ENCODE measurements at regions not wholly inside any gene's neighbourhood (a gene's known extent, or its start where the extent isn't known, plus 50 kb on each side); places are given as distances from the start of the nearest gene placed in this dataset.

GRCh38 chr10:128571071-128571470 is 444.8 kb upstream of the MKI67 start:
- H4K20me1 ChIP-seq (ENCODE audit: control insufficient read depth, insufficient read depth, low read depth, low read length) = no peaks in the 10 kb centered on the region
- no peaks in the 10 kb centered on the region for H3K4me1 ChIP-seq (ENCODE audit: control insufficient read depth, low read length)
- H3K36me3 ChIP-seq (ENCODE audit: control insufficient read depth, low read length) = no peaks in the 10 kb centered on the region
- H3K4me3 ChIP-seq (ENCODE audit: low read length) = no peak overlapping the region
- TF ChIP-seq CTCF (IDR thresholded peaks at IDR 0.05; ENCODE audit: low read depth, low read length, poor library complexity, severe bottlenecking) = no peak
- no peak for TF ChIP-seq EZH2phosphoT487 (IDR thresholded peaks at IDR 0.05; ENCODE audit: borderline replicate concordance, low read length)
- H3K4me2 ChIP-seq (ENCODE audit: low read length) = no peak overlapping the region
- no peaks in the 10 kb centered on the region for H3K79me2 ChIP-seq (ENCODE audit: control insufficient read depth, low read length)
- no peaks in the 10 kb centered on the region for H3K9me3 ChIP-seq (ENCODE audit: control insufficient read depth, insufficient read depth, low read length)
- no peaks in the 10 kb centered on the region for H3K27me3 ChIP-seq (ENCODE audit: control insufficient read depth, low read length)
- no peaks in the 10 kb centered on the region for H3F3A ChIP-seq (ENCODE audit: control insufficient read depth, insufficient read depth)
- no peak overlapping the region for H3K27ac ChIP-seq (ENCODE audit: low read depth, low read length)
- no peaks in the 10 kb centered on the region for H3K9me2 ChIP-seq (replicated peaks; ENCODE audit: control insufficient read depth, low read length)

- Histone ChIP-seq H3K4me2 (ENCODE audit: low read length) (no peak overlapping the region), H3K4me3 (ENCODE audit: low read length) (no peak overlapping the region), H3K27ac (ENCODE audit: low read depth, low read length) (no peak overlapping the region), H3K4me1 (ENCODE audit: control insufficient read depth, low read length) (no peaks in the 10 kb centered on the region), H3F3A (ENCODE audit: control insufficient read depth, insufficient read depth) (no peaks in the 10 kb centered on the region), H3K36me3 (ENCODE audit: control insufficient read depth, low read length) (no peaks in the 10 kb centered on the region), H3K27me3 (ENCODE audit: control insufficient read depth, low read length) (no peaks in the 10 kb centered on the region), H4K20me1 (ENCODE audit: control insufficient read depth, insufficient read depth, low read depth, low read length) (no peaks in the 10 kb centered on the region), H3K79me2 (ENCODE audit: control insufficient read depth, low read length) (no peaks in the 10 kb centered on the region), H3K9me3 (ENCODE audit: control insufficient read depth, insufficient read depth, low read length) (no peaks in the 10 kb centered on the region), H3K9me2 (replicated peaks; ENCODE audit: control insufficient read depth, low read length) (no peaks in the 10 kb centered on the region)
- TF ChIP-seq EZH2phosphoT487 (IDR thresholded peaks at IDR 0.05; ENCODE audit: borderline replicate concordance, low read length) (no peak), CTCF (IDR thresholded peaks at IDR 0.05; ENCODE audit: low read depth, low read length, poor library complexity, severe bottlenecking) (no peak)
These were observed 445.5 kb upstream of the MKI67 start for GRCh38 chr10:128571745-128572144.

- Histone ChIP-seq H3K4me3 (ENCODE audit: low read length) (no peak overlapping the region), H4K20me1 (ENCODE audit: control insufficient read depth, insufficient read depth, low read depth, low read length) (no peaks in the 10 kb centered on the region), H3K79me2 (ENCODE audit: control insufficient read depth, low read length) (no peaks in the 10 kb centered on the region), H3K36me3 (ENCODE audit: control insufficient read depth, low read length) (no peaks in the 10 kb centered on the region), H3K27ac (ENCODE audit: low read depth, low read length) (no peak overlapping the region), H3K9me2 (replicated peaks; ENCODE audit: control insufficient read depth, low read length) (no peaks in the 10 kb centered on the region), H3F3A (ENCODE audit: control insufficient read depth, insufficient read depth) (no peaks in the 10 kb centered on the region), H3K27me3 (ENCODE audit: control insufficient read depth, low read length) (no peaks in the 10 kb centered on the region), H3K4me2 (ENCODE audit: low read length) (no peak overlapping the region), H3K4me1 (ENCODE audit: control insufficient read depth, low read length) (no peaks in the 10 kb centered on the region), H3K9me3 (ENCODE audit: control insufficient read depth, insufficient read depth, low read length) (no peaks in the 10 kb centered on the region)
- TF ChIP-seq CTCF (IDR thresholded peaks at IDR 0.05; ENCODE audit: low read depth, low read length, poor library complexity, severe bottlenecking) (no peak), EZH2phosphoT487 (IDR thresholded peaks at IDR 0.05; ENCODE audit: borderline replicate concordance, low read length) (no peak)
These were observed 446.5 kb upstream of the MKI67 start for GRCh38 chr10:128572696-128573095.

All from DOHH2 (cell line).